ENCODE measurements at regions not wholly inside any gene's neighbourhood (a gene's known extent, or its start where the extent isn't known, plus 50 kb on each side); places are given as distances from the start of the nearest gene placed in this dataset.

- TF ChIP-seq POLR2A (IDR thresholded peaks at IDR 0.05), result no peak
- TF ChIP-seq, protein P1, sequence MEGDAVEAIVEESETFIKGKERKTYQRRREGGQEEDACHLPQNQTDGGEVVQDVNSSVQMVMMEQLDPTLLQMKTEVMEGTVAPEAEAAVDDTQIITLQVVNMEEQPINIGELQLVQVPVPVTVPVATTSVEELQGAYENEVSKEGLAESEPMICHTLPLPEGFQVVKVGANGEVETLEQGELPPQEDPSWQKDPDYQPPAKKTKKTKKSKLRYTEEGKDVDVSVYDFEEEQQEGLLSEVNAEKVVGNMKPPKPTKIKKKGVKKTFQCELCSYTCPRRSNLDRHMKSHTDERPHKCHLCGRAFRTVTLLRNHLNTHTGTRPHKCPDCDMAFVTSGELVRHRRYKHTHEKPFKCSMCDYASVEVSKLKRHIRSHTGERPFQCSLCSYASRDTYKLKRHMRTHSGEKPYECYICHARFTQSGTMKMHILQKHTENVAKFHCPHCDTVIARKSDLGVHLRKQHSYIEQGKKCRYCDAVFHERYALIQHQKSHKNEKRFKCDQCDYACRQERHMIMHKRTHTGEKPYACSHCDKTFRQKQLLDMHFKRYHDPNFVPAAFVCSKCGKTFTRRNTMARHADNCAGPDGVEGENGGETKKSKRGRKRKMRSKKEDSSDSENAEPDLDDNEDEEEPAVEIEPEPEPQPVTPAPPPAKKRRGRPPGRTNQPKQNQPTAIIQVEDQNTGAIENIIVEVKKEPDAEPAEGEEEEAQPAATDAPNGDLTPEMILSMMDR (IDR thresholded peaks at IDR 0.05), result no peak
- Histone ChIP-seq H3K9me3 (no peaks in the 10 kb centered on the region), H3K27me3 (no peaks in the 10 kb centered on the region), H3K4me1 (no peaks in the 10 kb centered on the region), H3K27ac (no peak overlapping the region), H3K36me3 (no peaks in the 10 kb centered on the region), H3K4me3 (no peak overlapping the region)
- no peak for DNase-seq
Measured at GRCh38 chr11:23179609-23180008, 319.3 kb upstream of the CCDC179 start.

DNA sequence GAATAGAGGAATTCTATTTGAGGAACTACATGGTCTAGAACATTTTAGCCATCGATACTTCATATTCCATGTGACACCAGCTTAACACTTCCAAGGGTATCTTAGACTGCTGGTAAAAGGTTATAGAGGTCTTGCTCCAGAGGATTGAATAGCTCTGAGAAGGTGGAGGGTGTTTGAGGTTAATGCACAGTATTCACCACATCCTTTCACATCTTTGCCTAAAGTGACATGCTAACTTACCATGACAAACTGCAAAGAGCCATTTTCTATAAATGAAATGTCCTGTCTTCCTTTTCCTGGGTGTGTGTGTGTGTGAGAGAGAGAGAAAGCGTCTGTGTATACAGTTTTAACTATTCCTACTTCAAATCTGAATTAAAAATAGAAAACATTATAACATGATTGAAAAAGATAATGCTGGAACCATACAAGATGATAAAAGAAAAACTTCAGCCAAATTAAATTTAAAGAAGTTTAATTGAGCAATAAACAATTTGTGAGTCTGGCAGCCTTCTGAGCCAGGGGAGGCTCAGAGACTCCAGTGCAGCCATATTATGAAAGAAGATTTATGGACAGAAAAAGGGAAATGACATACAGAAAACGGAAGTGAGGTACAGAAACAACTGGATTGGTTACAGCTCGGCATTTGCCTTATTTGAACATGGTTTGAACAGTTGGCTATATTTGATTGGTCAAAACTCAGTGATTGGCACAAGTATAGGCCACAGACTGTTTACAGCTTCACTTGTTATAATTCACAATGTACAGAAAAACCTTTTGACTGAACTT lies 320.9 kb upstream of the CCDC179 start:
- H3K4me1 ChIP-seq, result no peaks in the 10 kb centered on the region
- no peak for TF ChIP-seq POLR2A (IDR thresholded peaks at IDR 0.05)
- H3K9me3 ChIP-seq, result no peaks in the 10 kb centered on the region
- H3K27ac ChIP-seq, result no peak overlapping the region
- H3K36me3 ChIP-seq, result no peaks in the 10 kb centered on the region
- no peaks in the 10 kb centered on the region for H3K27me3 ChIP-seq
- DNase-seq, result no peak
- no peak overlapping the region for H3K4me3 ChIP-seq

DNA sequence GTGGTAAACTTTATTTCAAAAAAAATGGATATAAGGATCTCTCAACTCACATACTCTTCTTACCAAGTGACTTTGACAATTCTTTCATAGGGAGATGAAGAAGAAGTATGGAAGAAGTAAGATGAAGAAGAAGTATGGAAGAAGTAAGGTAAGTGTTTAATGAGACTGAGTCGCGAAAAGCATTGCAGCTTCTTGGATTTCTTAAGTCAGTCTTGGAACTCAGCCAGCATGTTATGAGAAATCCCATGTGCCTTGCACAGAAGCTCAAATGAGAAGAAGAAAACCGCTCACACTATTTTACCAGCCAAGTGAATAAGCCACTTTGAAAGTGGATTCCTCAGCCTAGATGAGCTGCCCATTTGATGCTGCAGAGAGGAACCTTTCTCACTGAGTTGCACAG lies 332.0 kb upstream of the CCDC179 start:
- no peaks in the 10 kb centered on the region for H3K4me1 ChIP-seq
- no peak for DNase-seq
- no peak overlapping the region for H3K4me3 ChIP-seq

GRCh38 chr11:23201936-23202522 lies 341.8 kb upstream of the CCDC179 start:
- no peaks in the 10 kb centered on the region for H3K36me3 ChIP-seq
- TF ChIP-seq, protein P1 (IDR thresholded peaks at IDR 0.05), result no peak
- no peak for TF ChIP-seq POLR2A (IDR thresholded peaks at IDR 0.05)
- no peaks in the 10 kb centered on the region for H3K27me3 ChIP-seq
- no peaks in the 10 kb centered on the region for H3K4me1 ChIP-seq
- H3K4me3 ChIP-seq, result no peak overlapping the region
- H3K27ac ChIP-seq, result no peak overlapping the region
- peaks cover 0 to 5% (median 0%) of the 10 kb centered on the region in 4 donors for H3K9me3 ChIP-seq
- no peak for DNase-seq

More for the DNA sequence above, 332.0 kb upstream of the CCDC179 start:
- Histone ChIP-seq H3K27ac (no peak overlapping the region), H3K27me3 (no peaks in the 10 kb centered on the region), H3K9me3 (no peaks in the 10 kb centered on the region), H3K36me3 (no peaks in the 10 kb centered on the region)
- TF ChIP-seq POLR2A (IDR thresholded peaks at IDR 0.05), result no peak
- TF ChIP-seq, protein P1 (IDR thresholded peaks at IDR 0.05), result no peak

DNA sequence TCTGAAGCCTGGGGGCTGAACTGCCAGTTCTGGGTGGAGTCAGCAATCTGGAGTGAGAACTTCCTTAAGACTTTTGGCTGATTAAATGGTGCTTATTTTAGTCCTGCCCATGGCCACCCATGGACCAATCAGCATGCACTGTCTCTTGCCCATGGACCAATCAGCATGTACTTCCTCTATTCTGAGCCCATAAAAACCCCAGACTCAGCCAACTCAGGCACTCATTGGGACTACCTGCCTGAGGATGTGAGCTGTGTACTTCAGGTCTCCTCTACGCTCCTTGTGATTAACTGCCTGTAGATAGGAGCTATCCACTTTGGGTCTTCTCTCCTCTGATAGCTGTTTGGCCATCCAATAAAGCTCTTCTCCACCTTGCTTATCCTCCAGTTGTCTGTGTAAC lies 342.3 kb upstream of the CCDC179 start:
- Histone ChIP-seq H3K27ac (no peak overlapping the region), H3K9me3 (peaks cover 0 to 5% (median 0%) of the 10 kb centered on the region in 4 donors), H3K36me3 (no peaks in the 10 kb centered on the region), H3K4me1 (no peaks in the 10 kb centered on the region), H3K27me3 (no peaks in the 10 kb centered on the region), H3K4me3 (no peak overlapping the region)
- TF ChIP-seq POLR2A (IDR thresholded peaks at IDR 0.05), result no peak
- TF ChIP-seq, protein P1 (IDR thresholded peaks at IDR 0.05), result no peak
- DNase-seq, result no peak

DNA sequence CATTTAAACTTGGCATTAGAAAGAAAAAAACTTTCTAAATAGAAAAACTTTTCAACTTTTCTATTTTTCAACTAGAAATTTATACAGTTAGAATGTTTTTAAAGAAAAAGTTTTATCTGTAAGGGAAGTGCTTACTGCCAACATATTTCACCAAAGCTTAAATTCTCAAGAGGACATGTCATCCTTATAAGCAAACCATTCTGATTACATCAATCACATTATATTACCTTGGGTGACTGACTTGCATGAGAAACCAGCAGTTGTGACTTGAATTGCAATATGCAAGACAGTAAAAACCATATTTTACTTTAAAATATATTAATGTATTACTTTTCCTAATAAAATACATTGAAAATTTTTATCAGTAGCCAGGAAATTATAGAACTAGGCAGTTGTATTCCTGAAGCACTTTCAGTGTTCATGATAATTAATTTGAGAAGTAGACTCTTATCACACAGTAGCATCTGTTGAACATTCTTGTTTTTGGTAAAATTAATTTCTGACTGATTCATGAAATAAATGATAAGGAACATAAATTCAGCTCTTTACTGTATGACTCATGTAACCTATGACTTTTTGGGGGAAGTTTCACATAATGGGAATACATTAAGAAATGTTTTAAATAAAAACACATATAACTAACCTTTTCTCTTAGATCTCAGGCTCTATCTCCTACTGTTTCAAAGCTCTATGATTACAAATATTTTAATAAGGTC lies 345.0 kb upstream of the CCDC179 start:
- Histone ChIP-seq H3K4me1 (no peaks in the 10 kb centered on the region), H3K9me3 (peaks cover 0 to 5% (median 0%) of the 10 kb centered on the region in 4 donors), H3K27ac (no peak overlapping the region), H3K27me3 (no peaks in the 10 kb centered on the region), H3K4me3 (no peak overlapping the region), H3K36me3 (no peaks in the 10 kb centered on the region)
- DNase-seq, result no peak
- TF ChIP-seq, protein P1 (IDR thresholded peaks at IDR 0.05), result no peak
- no peak for TF ChIP-seq POLR2A (IDR thresholded peaks at IDR 0.05)
